NCI-H1105 (cell line): ENCODE measurements at regions not wholly inside any gene's neighbourhood (a gene's known extent, or its start where the extent isn't known, plus 50 kb on each side); places are given as distances from the start of the nearest gene placed in this dataset.
"Not testable (repeated sequence)": the region's sequence is repeated elsewhere in the genome, so short reads cannot be mapped to it uniquely, and the experiment has no call there.

Experiments
- DNase-seq: peaks from one replicate; lab custom pipeline; 2025; lab: John Stamatoyannopoulos, UW

DNA sequence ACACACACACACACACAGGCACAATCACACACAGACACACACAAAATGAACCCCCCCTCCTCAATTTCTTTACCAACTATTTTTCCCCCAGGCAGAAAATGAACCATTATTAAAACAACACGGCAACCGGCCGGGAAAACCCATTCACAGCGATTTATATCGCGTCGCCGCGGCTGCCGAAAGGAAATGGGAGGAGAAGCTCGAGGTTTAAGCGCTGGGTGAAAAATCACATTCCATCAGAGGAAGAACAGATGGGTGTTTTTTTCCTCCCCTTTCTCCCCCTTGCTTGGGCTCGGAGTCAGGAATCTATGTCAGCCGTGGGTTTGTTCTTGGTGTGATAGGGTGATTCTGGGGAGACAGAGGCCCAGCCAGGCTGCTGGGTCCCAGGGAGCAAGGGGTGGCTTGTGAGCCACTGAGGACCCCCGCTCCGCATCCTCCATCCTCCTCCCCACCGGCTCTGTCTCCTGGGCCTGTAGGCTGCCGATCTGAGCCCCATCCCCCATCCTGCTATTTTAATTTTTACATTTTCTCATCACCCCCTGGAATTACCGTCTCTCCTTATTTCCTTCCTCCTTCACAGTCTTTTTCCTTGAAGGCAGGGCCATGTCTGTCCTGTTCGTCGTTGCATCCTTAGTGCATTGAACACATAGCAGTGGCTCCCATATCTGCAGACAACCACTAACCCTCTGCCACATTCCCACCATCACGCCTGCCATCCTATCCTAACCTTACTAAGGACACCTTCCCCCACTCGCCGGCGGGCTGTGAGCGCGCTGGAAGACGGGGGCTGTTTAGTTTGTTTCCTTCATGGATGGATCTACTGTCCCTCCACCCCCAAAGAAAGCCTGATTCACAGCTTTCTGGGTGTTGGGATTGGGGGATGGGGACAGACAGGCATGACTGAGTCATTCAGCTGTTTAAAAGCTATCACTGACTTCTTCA lies 137.7 kb downstream of the CRLF3 start:
- DNase-seq = not testable (repeated sequence)

DNA sequence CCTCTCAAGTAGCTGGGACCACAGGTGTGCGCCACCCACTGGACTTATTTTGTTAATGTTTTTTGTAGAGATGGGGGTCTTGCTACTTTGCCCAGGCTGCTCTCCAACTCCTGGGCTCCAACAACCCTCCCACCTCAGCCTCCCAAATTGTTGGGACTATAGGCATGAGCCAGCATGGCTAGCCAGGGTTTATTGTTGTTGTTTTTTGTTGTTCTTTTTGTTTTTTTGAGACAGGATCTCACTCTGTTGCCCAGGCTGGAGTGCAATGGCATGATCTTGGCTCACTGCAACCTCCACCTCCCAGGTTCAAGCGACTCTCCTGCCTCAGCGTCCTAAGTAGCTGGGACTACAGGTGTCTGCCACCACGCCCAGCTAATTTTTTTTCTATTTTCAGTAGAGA lies 142.2 kb downstream of the CRLF3 start:
- DNase-seq = not testable (repeated sequence)

DNA sequence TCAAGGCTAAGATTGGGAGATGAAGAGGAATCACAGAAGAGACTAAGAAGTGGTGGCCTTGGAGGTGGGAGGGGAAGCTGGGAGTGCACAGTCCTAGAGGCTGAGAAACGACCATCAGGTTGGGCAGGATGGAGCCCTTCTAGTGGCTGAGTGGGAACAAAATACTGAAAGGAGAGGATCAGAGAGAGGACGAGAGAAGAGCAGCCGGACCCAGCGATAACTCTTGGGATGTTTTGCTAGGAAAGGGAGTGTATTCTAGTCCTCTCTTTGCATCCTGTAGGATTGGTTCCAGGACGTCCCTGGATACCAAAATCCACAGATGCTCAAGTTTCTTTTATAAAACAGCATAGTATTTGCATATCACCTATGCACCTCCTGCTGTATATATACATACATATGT lies 143.8 kb downstream of the CRLF3 start:
- not testable (repeated sequence) for DNase-seq

DNA sequence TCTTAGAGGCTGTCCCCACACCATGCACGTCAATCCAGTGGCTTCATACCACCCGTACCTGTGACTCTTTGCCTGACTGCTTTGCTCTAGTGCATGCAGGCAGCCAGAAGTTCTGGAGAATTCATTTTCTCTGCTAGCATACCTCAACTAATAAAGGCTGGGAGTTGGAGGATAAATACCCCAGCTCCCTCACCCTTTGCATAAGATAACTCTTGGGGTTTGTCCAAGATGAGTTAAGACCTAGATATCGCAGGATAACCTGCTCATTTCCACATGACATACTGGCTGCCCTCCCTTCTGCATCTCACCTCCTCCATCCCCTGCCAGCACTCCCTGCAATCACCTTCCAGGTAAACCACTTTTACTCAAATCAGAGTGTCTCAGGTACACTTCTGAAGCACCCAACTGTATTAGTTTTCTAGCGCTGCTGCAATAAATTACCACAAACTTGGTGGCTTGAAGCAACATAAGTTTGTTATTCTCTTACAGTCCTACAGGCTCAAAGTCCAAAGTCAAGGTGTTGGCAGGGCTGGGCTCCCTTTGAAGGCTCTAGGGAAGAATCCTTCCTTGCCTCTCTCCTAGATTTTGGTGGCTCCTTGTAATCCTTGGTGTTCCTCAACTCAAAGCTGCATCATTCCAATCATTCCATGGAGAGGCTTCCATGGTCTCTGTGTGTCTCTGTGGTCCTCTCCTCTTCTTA lies 146.8 kb downstream of the CRLF3 start:
- DNase-seq = no peak

DNA sequence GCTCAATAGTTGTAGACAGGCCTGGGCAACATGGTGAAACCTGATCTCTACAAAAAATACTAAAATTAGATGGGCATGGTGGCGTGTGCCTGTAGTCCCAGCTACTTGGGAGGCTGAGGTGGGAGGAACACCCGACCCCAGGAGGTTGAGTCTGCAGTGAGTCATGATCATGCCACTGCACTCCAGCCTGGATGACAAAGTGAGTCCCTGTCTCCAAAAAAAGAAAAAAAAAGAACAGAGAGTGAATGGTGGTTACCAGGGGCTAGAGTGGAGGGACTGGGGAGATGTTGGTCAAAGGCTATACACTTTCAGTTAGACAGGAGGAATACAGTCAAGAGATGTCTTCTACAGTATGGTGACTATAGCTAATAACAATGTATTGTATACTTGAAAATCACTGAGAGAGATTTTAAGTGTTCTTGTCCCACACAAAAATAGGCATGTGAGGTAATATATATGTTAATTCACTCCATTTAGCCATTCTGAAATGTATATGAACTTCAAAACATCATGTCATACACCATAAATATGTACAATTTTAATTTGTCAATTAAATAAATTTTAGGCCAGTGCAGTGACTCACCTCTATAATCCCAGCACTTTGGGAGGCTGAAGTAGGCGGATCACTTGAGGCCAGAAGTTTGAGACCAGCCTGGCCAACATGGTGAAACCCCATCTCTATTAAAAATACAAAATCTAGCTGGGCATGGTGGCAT lies 148.6 kb downstream of the CRLF3 start:
- DNase-seq = not testable (repeated sequence)

DNA sequence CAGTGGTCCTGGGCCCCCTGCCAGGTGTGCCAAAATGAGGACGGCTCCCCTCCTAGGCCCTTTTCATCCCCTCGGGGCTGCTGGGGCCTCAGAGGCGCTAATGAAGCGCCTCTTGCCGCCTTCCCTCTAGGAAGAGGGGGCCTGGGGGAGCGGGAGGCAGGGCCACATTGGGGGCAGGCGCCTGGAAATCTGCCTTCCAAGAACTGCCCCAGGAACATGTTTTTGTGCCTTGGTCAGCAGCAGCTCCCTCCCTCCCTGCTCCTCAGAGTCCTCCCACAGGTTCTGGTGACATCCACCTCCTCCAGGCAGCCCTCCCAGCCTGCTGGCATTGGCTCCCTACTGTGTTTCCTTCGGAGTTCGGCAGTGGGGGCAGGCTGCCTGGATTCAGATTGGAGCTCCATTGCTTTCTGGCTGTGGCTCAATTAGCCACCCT lies 155.3 kb downstream of the CRLF3 start:
- not testable (repeated sequence) for DNase-seq

DNA sequence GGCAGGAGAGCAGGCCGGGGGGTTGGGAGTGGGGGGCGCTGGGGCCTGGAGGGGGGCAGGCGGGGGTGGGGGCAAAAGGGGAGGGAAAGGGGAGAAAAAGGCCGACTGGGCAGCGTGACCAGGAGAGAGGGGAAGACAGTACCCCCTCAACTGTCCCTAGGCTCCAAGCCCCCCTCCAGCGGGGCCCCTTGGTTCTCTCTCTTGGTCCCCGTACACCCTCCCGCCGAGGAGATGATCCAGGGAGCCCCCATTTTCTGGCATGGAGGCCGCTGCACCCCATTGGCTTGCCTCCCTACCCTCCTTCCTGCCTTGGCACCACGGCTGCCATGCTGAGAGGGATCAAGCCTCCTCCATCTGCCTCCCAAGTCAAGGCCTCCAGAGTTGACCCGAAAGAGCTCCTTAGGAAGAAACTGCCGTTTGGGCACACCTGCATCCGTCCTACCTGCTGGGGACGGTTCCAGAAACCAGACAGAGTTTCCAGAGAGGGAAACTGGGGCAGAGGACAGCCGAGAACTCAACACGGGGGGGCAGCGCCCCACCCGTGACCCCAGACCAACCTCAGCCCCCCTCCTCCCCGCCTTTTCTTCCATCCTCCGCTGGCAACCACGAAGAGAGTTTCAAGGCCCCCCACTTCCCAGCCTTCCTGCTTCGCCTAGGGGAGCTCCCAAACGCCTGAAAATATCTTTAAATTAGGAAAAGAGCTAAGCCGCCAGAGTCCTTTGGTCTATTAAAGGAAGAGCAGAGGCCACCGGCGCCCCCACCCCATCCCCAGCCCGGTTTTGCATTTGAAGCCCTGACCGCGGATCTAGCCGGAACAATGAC lies 155.9 kb downstream of the CRLF3 start:
- not testable (repeated sequence) for DNase-seq

DNA sequence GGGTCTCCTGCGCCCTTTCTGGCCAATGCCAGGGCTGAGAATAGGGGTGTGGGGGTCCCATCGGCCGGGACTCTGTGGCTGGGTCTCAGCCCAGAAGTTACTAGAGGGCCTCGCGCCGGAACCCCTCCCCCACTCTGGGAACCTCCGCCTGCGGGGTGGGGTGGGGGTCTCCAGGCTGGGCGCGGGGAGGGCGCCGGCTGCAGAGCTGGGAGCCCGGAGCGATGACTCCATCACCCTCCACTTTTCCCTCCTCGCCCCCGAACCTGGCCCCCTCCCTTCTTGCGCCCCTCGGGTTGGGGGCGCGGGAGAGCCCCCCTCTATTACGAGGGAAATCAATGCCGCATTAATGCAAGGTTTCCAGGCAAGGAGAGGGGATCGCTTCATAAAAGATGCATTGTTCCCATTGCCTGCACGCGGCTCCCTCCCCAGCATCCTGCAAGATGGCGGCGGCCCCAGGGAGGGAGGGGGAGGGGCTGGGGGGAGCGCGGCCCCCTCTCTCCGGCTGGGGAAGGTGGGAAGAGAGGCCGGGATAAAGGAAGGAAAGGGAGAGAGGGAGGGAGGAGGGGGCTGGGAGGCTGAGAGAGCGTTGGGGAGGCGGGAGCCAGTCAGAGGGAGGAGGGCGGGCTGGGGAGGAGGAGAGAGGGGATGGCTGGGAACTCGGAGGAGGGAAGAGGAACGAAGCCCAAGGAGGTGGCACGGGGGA lies 156.7 kb downstream of the CRLF3 start:
- DNase-seq = peak; percentile 19

DNA sequence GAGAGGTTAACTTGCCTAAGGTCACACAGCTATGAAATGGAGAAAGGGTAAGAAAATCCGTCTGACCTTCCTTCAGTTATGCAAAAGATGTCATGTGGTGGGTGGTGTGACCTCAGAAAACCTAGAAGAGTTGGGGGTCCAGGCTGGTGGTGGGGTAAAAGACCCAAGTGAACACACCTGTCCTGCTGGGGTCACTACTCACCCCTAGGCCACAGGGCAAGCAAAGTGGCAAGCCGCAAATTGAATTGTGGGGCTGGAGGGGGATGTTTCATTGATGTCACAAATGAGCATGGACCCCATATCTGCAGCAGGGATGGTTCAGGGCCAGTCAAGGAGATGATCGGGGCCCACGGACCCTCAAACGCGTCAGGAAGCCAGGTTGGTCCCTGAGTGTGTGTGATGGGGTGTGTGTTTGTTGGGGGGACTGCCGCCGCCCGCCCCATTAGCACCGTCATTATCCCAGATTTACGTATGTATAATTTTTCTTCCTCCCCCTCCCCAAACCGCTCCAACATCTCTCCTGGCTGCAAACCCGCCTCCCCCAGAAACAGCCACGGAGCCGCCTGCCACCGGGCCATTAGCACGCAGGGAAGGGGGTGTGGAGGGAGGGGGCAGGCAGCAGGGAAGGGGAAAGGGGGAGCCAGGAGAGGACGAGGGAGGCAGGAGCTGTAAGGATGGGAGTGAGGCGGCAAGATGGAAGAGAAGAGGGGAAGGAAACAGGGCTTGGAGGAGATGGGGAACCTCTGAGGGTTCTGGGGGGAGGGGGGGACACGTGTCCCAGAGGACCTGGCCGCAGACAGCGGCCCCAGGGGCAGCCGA lies 157.4 kb downstream of the CRLF3 start:
- DNase-seq = not testable (repeated sequence)

DNA sequence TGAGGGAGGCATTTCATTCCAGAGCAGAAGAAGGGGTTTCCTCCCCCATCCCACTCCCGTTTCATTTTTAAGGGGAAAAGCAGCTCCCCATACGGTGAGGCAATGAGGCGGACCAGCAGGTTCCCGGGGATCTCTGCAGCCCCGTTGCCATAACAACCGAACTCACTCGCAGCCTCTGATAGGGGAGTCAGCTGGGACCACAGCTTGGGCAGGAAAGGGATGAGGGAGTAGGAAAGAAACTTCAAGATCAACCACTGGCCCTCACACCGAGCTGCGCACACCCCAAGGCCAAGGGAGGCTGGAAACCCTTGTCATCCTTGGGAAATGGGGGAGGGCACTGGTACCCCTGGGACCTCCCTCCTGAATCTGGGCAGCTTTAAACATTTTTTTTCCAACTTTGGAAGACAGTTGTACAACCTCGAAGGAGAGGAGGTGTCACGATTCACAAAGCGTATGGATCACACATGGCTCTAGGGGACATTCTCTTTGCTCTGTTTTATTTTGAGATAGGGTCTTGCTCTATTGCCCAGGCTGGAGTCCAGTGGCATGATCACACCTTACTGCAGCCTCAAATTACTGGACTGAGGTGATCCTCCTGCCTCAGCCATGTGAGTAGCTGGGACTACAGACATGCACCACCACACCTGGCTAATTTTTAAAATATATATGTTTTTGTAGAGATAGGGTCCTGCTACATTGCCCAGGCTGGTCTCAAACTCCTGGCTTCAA lies 160.6 kb downstream of the CRLF3 start:
- DNase-seq = peak; percentile 43

DNA sequence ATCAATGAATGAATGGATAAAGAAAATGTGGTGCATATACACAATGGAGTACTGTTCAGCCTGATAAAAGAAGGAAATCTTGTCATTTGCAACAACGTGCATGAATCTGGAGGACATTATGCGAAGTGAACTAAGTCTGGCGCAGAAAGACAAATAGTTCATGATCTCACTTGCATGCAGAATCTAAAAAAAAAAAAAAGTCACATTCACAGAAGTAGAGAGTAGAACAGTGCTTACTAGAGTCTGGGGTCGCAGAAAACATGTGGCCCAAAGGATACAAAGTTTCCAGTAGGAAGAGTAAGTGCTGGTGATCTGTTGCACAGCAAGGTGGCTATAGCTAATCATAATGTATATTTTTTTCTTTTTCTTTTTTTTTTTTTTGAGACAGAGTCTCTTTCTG lies 167.3 kb downstream of the CRLF3 start:
- not testable (repeated sequence) for DNase-seq

DNA sequence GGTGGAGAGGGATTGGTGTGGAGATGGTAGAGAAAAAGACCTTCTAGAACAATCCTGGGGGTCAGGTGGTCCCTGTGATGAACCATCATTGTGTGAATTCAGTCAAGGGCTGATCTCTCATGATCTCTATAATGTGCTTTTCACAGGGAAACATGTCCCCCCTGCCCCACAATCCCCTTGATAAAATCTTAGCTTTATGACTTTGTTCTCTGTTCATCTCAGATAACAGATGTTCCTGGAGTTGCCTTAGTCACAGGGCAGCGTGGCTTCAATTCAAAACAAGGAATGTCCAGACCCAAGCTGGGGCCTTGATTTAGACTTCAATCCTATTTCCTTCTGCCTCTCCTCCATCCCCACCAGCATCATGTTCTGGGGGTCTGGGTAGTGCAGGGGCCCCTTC lies 171.5 kb downstream of the CRLF3 start:
- DNase-seq = not testable (repeated sequence)

DNA sequence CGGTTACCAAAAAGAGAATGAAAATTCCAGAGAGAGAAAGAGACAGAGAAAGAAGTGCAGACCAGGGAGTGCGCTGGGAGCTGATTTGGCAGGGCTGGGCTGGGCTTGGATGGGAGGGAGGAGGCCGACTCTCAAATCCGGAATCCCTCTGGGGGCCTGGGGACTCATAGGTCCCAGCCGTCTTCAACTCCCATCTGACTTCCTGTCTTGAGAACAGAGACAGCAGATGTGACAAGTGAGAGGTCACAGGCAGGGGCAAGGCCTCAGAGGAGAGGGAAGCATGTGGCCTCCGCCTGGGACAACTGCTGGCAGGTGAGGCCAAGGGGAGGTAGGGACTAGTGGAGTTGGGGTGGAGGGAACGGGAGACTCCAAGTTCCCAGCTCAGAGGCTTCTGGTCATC lies 172.9 kb downstream of the GOSR1 start:
- not testable (repeated sequence) for DNase-seq

DNA sequence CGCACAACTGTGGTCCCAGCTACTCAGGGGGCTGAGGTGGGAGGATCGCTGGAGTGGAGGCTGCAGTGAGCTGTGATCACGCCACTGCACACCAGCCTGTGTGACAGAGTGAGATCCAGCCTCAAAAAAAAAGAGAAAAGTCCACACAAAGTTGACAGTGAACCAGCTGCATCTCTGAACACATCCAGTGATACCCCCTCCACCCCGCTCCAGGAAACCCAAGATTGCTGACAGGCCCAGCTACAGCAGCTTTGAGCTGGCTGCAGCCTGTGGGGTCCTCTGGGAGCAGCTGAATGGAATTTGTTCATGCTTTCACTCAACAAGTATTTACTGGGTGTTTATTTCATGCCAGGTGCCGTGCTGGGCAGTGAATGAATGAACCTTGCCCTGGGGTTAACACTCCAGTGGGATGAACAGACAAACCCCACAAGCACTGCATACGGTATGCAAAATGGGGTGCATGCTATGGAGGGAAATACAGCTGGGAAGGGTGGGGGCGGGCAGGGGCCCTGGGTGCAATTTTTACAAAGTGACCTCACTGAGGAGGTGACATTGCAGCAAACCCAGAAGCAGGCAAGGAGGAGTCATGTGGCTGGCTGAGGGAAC lies 170.9 kb downstream of the GOSR1 start:
- not testable (repeated sequence) for DNase-seq

DNA sequence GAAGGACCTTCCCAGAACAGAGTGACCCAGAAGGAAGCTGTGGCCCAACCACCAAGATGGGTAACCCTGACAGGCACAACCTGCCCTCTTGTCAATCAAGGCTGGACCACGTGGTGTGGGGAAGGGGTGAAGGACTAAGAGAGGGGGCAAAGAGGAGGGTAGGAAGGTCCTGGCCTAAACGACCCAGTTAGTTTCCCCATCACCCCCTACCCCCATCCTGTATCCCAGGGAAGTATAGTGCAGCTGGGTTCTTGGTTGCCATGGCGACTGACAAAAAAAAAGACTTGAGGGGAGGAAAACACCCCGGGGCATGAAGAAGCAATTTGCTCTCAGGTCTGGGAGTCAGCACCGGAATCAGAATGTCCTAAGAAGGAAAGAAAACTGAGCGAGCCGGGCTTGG lies 168.7 kb downstream of the GOSR1 start:
- DNase-seq = not testable (repeated sequence)

DNA sequence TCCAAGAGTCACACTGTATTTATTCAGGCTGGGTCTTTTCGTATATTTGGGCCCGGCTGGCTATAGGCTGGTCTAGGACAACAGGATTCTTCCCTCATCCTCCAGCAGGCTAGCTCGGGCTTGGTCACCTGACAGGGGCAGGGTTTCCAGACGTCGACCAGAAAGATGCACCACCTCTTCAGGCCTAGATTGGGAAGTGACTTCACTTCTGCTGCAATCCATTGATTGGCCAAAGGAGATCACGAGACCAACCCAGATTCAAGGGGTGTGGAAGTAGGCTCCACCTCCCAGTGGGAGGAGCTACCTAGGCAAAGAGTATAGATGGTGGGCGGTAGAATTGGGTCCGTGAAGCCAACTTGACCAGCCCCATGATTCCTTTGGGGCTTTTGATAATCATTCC lies 167.5 kb downstream of the GOSR1 start:
- DNase-seq = not testable (repeated sequence)

DNA sequence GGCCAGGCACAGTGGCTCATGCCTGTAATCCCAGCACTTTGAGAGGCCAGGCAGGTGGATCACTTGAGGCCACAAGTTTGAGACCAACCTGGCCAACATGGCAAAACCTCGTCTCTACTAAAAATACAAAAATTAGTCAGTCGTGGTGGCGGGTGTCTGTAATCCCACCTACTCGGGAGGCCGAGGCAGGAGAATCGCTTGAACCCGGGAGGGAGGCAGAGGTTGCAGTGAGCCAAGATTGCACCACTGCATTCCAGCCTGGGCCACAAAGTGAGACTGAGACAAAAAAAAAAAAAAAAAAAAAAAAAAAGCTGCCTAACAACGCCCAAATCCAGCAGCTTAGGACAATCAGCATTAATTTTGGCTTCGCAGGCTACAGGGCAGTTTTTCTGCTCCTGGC lies 167.1 kb downstream of the GOSR1 start:
- DNase-seq = not testable (repeated sequence)

DNA sequence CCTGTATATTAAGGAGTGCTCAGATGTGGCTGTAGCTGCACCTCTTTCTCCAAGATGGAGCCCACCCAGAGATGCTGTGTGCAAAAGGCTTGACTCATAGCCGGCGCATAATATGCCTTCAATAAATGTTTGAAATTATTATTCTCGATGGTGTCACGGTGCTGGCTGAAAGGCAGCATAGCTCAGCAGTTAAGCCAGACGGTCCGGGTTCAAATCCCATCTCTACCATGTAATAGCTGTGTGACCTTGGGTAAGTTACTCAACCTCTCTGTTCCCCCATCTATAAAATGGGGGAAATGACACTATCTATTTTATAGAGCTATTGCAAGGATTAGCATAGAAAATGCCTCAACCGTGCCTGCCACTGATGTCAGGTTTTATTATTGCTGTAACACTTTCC lies 164.2 kb downstream of the GOSR1 start:
- DNase-seq = not testable (repeated sequence)

DNA sequence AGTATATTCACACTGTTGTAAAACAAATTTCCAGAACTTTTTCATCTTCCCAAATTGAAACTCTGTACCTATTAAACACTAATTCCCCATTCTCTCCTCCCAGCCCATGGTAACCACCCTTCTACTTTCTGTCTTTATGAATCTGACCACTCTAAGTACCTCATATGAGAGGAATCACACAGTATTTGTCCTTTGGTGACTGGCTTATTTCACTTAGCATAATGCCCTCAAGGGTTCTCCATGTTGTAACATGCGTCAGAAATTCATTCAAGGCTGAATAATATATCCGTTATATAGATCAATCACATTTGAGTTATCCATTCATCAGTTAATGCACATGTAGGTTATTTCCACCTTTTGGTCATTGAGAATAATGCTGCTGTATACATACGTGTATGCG lies 162.2 kb downstream of the GOSR1 start:
- DNase-seq = not testable (repeated sequence)
